KMS-11 (cell line): ENCODE measurements at regions not wholly inside any gene's neighbourhood (a gene's known extent, or its start where the extent isn't known, plus 50 kb on each side); places are given as distances from the start of the nearest gene placed in this dataset.

Experiments used
- H2AFZ ChIP-seq: fragments of 200-600 bp; sonication (generic); 2 replicates; pipeline ENCODE4 v1.6.1; 2016; ENCODE audit warnings: antibody characterized with exemption, mixed run types, low read depth
- H3K27ac ChIP-seq: fragments of 200-600 bp; sonication (generic); 2 replicates; pipeline ENCODE4 v1.6.1; 2016; ENCODE audit warnings: mild to moderate bottlenecking, mixed run types
- H3K27me3 ChIP-seq: fragments of 200-600 bp; sonication (generic); 2 replicates; pipeline ENCODE4 v1.6.1; 2017; ENCODE audit warnings: mild to moderate bottlenecking, low read depth, mixed run types, moderate library complexity; ENCODE audit not compliant: insufficient read depth
- H3K36me3 ChIP-seq: fragments of 200-600 bp; sonication (generic); 2 replicates; pipeline ENCODE4 v1.6.1; 2017; ENCODE audit warnings: mild to moderate bottlenecking, mixed run types; ENCODE audit not compliant: insufficient read depth
- H3K4me1 ChIP-seq: fragments of 200-600 bp; sonication (generic); 2 replicates; pipeline ENCODE4 v1.6.1; 2016; ENCODE audit warnings: mild to moderate bottlenecking, low read depth, mixed run types; ENCODE audit not compliant: poor library complexity, severe bottlenecking
- H3K4me2 ChIP-seq: fragments of 200-600 bp; sonication (generic); 2 replicates; pipeline ENCODE4 v1.7.0; 2016; ENCODE audit warnings: mild to moderate bottlenecking, mixed run types
- H3K4me3 ChIP-seq: fragments of 200-600 bp; sonication (generic); IDR thresholded peaks from 2 replicates; pipeline ENCODE4 v1.6.1; 2017; ENCODE audit warnings: low read depth, low read length, mixed read lengths; ENCODE audit not compliant: insufficient read depth
- H3K79me2 ChIP-seq: fragments of 200-600 bp; sonication (generic); 2 replicates; pipeline ENCODE4 v1.6.1; 2016; ENCODE audit warnings: low read depth, mixed run types; ENCODE audit not compliant: insufficient read depth
- H3K9ac ChIP-seq: fragments of 200-600 bp; sonication (generic); 2 replicates; pipeline ENCODE4 v1.6.1; 2016; ENCODE audit warnings: mild to moderate bottlenecking, mixed run types
- H4K20me1 ChIP-seq: fragments of 200-600 bp; sonication (generic); 2 replicates; pipeline ENCODE4 v1.6.1; 2016; ENCODE audit warnings: mild to moderate bottlenecking, mixed run types; ENCODE audit not compliant: insufficient read depth
- TF ChIP-seq, protein P1 (sequence below): fragments of 200-600 bp; sonication (generic); conservative IDR thresholded peaks from 2 replicates; pipeline ENCODE4 v1.6.1; 2017; ENCODE audit warnings: low read depth, mild to moderate bottlenecking, antibody characterized with exemption, low read length, moderate library complexity, mixed read lengths

DNA sequence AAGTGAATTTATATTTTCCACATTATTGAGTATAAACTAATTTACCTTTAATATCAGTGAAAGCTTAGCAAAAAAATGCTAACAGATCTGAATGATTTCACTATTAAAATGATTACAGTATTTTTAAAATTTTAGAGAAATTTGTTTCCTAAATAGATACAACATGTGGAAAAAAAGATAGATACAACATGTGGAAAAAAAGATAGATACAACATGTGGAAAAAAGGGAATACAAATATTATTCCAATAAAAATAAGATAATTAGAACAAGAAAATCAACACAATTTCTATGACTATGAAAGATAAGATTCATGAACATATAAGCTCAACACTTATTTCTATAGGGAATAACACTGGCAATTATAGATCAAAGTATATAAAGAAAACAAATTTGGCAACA, 865.9 kb upstream of the VRK2 start:
- Histone ChIP-seq H3K4me1 (no peaks in the 10 kb centered on the region), H4K20me1 (no peaks in the 10 kb centered on the region), H3K4me2 (no peak overlapping the region), H3K27me3 (no peaks in the 10 kb centered on the region), H3K9ac (no peak overlapping the region), H3K27ac (no peak overlapping the region), H2AFZ (no peak overlapping the region), H3K36me3 (no peaks in the 10 kb centered on the region), H3K4me3 (no peak overlapping the region), H3K79me2 (no peaks in the 10 kb centered on the region)
- TF ChIP-seq, protein P1, sequence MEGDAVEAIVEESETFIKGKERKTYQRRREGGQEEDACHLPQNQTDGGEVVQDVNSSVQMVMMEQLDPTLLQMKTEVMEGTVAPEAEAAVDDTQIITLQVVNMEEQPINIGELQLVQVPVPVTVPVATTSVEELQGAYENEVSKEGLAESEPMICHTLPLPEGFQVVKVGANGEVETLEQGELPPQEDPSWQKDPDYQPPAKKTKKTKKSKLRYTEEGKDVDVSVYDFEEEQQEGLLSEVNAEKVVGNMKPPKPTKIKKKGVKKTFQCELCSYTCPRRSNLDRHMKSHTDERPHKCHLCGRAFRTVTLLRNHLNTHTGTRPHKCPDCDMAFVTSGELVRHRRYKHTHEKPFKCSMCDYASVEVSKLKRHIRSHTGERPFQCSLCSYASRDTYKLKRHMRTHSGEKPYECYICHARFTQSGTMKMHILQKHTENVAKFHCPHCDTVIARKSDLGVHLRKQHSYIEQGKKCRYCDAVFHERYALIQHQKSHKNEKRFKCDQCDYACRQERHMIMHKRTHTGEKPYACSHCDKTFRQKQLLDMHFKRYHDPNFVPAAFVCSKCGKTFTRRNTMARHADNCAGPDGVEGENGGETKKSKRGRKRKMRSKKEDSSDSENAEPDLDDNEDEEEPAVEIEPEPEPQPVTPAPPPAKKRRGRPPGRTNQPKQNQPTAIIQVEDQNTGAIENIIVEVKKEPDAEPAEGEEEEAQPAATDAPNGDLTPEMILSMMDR: no peak

DNA sequence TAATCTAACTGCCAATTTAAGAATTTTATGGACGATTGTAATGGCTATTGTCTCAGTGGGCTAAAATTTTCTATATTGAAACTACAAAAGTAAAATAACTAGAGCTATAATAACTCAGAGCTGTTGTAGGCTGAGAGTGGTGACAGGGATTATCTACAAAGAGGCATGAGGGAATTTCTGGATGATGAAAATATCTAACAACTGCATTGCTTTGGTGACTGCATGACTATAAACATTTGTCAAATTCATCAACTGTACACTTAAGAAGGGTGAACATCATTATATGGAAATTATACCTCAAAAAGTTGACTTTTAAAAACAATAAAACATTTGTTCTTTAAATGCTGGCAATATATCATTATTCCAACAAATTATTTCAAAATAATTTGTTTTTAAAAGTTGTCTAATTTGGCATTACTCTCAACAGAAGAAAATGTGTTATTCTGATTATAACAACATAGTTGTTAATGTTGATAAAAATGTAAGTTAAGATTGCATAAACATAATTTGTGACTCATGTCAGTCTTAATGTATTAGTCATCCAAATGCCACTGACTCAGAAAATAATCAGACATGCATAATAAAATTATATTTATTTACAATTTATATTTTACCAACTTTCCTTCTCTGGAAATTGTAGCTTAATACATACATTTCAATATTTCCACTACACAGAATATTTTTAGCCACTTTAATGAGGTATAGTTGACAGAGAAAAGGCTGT, 865.1 kb upstream of the VRK2 start:
- H2AFZ ChIP-seq: no peak overlapping the region
- H3K27ac ChIP-seq: no peak overlapping the region
- no peaks in the 10 kb centered on the region for H4K20me1 ChIP-seq
- no peaks in the 10 kb centered on the region for H3K4me1 ChIP-seq
- H3K4me3 ChIP-seq: no peak overlapping the region
- no peak overlapping the region for H3K9ac ChIP-seq
- no peak overlapping the region for H3K4me2 ChIP-seq
- H3K27me3 ChIP-seq: no peaks in the 10 kb centered on the region
- H3K36me3 ChIP-seq: no peaks in the 10 kb centered on the region
- no peaks in the 10 kb centered on the region for H3K79me2 ChIP-seq
- TF ChIP-seq, protein P1: no peak

DNA sequence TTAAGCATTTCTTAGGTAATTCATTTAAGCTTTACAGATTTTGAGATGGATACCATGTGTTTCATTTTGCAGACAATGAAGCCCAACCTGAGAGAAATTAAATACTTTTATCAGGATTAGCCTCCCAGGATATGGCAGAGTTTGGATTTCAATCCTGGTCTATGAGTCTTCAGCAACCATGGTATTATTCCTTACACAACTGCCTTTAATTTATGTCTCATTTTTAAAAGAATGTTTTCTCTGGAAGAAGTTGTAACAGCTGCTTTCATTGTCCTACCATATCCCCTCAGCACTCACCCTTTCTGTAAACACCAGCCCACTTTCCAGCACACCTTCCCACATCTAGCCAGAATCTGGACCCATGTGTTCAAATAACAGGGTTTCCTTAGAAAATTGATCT, 863.7 kb upstream of the VRK2 start:
- Histone ChIP-seq H3K79me2 (no peaks in the 10 kb centered on the region), H3K4me3 (no peak overlapping the region), H3K9ac (no peak overlapping the region), H2AFZ (no peak overlapping the region), H3K27ac (no peak overlapping the region), H3K4me1 (no peaks in the 10 kb centered on the region), H3K4me2 (no peak overlapping the region), H3K27me3 (no peaks in the 10 kb centered on the region), H3K36me3 (no peaks in the 10 kb centered on the region), H4K20me1 (no peaks in the 10 kb centered on the region)
- TF ChIP-seq, protein P1: no peak

DNA sequence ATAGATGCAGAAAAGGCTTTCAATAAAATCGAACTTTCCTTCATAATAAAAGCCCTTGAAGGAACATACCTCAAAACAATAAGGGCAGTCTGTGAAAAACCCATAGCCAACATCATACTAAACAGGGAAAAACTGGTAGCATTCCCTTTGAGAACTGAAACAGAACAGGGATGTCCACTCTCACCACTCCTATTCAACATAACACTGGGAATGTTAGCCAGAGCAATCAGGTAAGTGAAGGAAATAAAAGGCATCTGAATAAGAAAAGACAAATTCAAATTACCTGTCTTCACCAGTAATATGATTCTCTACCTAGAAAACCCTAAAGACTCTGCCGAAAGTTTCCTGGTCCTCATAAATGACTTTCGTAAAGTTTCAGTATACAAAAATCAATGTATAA, 861.0 kb upstream of the VRK2 start:
- no peaks in the 10 kb centered on the region for H3K36me3 ChIP-seq
- TF ChIP-seq, protein P1: no peak
- no peak overlapping the region for H3K4me2 ChIP-seq

More for the DNA sequence above, 861.0 kb upstream of the VRK2 start:
- no peaks in the 10 kb centered on the region for H3K4me1 ChIP-seq
- no peak overlapping the region for H2AFZ ChIP-seq
- no peaks in the 10 kb centered on the region for H4K20me1 ChIP-seq
- no peak overlapping the region for H3K4me3 ChIP-seq
- no peak overlapping the region for H3K27ac ChIP-seq
- H3K9ac ChIP-seq: no peak overlapping the region
- no peaks in the 10 kb centered on the region for H3K79me2 ChIP-seq
- H3K27me3 ChIP-seq: no peaks in the 10 kb centered on the region
